ENCODE measurements at regions not wholly inside any gene's neighbourhood (a gene's known extent, or its start where the extent isn't known, plus 50 kb on each side); places are given as distances from the start of the nearest gene placed in this dataset.

- Mint-ChIP-seq H3K9me3 (ENCODE audit: unreplicated experiment) (no peaks in the 10 kb centered on the region), H3K27me3 (ENCODE audit: unreplicated experiment) (no peaks in the 10 kb centered on the region), H3K27ac (ENCODE audit: unreplicated experiment) (no peak overlapping the region), H3K36me3 (ENCODE audit: unreplicated experiment) (no peaks in the 10 kb centered on the region), H3K4me1 (ENCODE audit: unreplicated experiment) (no peaks in the 10 kb centered on the region), H3K4me3 (ENCODE audit: unreplicated experiment) (no peak overlapping the region)
- no peak for DNase-seq (ENCODE audit: extremely low spot score, unreplicated experiment)
- no peak for TF ChIP-seq CTCF (IDR thresholded peaks at IDR 0.05)
These were observed 171.7 kb downstream of the WNT5A start for GRCh38 chr3:55315396-55315795.

- no peaks in the 10 kb centered on the region for H3K4me1 Mint-ChIP-seq (ENCODE audit: unreplicated experiment)
- H3K9me3 Mint-ChIP-seq (ENCODE audit: unreplicated experiment): peaks cover 8% of the 10 kb centered on the region
- no peaks in the 10 kb centered on the region for H3K27me3 Mint-ChIP-seq (ENCODE audit: unreplicated experiment)
- no peak overlapping the region for H3K27ac Mint-ChIP-seq (ENCODE audit: unreplicated experiment)
- TF ChIP-seq CTCF (IDR thresholded peaks at IDR 0.05): no peak
- no peaks in the 10 kb centered on the region for H3K36me3 Mint-ChIP-seq (ENCODE audit: unreplicated experiment)
- DNase-seq (ENCODE audit: extremely low spot score, unreplicated experiment): no peak
- H3K4me3 Mint-ChIP-seq (ENCODE audit: unreplicated experiment): no peak overlapping the region
These were observed 173.4 kb downstream of the WNT5A start for GRCh38 chr3:55313666-55314065.

GRCh38 chr3:55309336-55309735 is 177.8 kb downstream of the WNT5A start:
- Mint-ChIP-seq H3K4me1 (ENCODE audit: unreplicated experiment) (no peaks in the 10 kb centered on the region), H3K9me3 (ENCODE audit: unreplicated experiment) (peaks cover 8% of the 10 kb centered on the region), H3K4me3 (ENCODE audit: unreplicated experiment) (no peak overlapping the region), H3K36me3 (ENCODE audit: unreplicated experiment) (no peaks in the 10 kb centered on the region), H3K27me3 (ENCODE audit: unreplicated experiment) (no peaks in the 10 kb centered on the region), H3K27ac (ENCODE audit: unreplicated experiment) (no peak overlapping the region)
- TF ChIP-seq CTCF (IDR thresholded peaks at IDR 0.05): no peak
- DNase-seq (ENCODE audit: extremely low spot score, unreplicated experiment): no peak

GRCh38 chr3:55307622-55308021 is 179.5 kb downstream of the WNT5A start:
- DNase-seq (ENCODE audit: extremely low spot score, unreplicated experiment): no peak
- TF ChIP-seq CTCF (IDR thresholded peaks at IDR 0.05): no peak
- H3K4me1 Mint-ChIP-seq (ENCODE audit: unreplicated experiment): no peaks in the 10 kb centered on the region
- H3K27ac Mint-ChIP-seq (ENCODE audit: unreplicated experiment): no peak overlapping the region
- H3K4me3 Mint-ChIP-seq (ENCODE audit: unreplicated experiment): no peak overlapping the region
- H3K9me3 Mint-ChIP-seq (ENCODE audit: unreplicated experiment): peaks cover 8% of the 10 kb centered on the region
- H3K27me3 Mint-ChIP-seq (ENCODE audit: unreplicated experiment): no peaks in the 10 kb centered on the region
- H3K36me3 Mint-ChIP-seq (ENCODE audit: unreplicated experiment): no peaks in the 10 kb centered on the region

GRCh38 chr3:55305696-55306485 is 181.2 kb downstream of the WNT5A start:
- H3K9me3 Mint-ChIP-seq (ENCODE audit: unreplicated experiment): peaks cover 8% of the 10 kb centered on the region
- DNase-seq (ENCODE audit: extremely low spot score, unreplicated experiment): no peak
- no peaks in the 10 kb centered on the region for H3K27me3 Mint-ChIP-seq (ENCODE audit: unreplicated experiment)
- no peaks in the 10 kb centered on the region for H3K4me1 Mint-ChIP-seq (ENCODE audit: unreplicated experiment)
- H3K27ac Mint-ChIP-seq (ENCODE audit: unreplicated experiment): no peak overlapping the region
- no peak for TF ChIP-seq CTCF (IDR thresholded peaks at IDR 0.05)
- no peaks in the 10 kb centered on the region for H3K36me3 Mint-ChIP-seq (ENCODE audit: unreplicated experiment)
- no peak overlapping the region for H3K4me3 Mint-ChIP-seq (ENCODE audit: unreplicated experiment)

All from osteocyte (in vitro differentiated cells).